ENCODE measurements at regions not wholly inside any gene's neighbourhood (a gene's known extent, or its start where the extent isn't known, plus 50 kb on each side); places are given as distances from the start of the nearest gene placed in this dataset.

DNA sequence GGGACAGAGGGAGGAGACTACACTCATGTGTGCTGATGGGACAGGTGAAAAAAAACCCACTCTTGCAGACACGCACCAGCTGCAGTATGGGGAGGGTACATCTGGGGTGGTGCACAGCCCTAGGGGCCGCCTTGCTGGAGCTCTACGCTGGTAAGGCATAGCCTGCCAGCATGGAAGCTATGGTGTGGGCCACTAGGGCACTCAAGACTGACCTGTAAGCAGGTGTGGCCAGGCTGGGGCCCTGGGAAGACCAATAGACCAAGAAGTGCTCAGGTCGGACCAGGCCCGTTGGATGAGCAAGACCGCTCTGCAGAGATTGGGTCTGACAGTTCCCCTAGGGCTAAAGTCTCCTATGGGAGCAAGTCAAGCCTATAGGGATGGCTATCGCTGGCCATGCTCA lies 314.8 kb downstream of the FAM47A start:
- no TSS peak for BruUV-seq (replicated peaks)
- Histone ChIP-seq H3K4me1 (ENCODE audit: control insufficient read depth, insufficient read depth, low read length) (no peaks in the 10 kb centered on the region), H3K27ac (ENCODE audit: insufficient read depth, low read length) (no peak overlapping the region), H3K9ac (ENCODE audit: low read depth, low read length) (no peak overlapping the region), H3K9me1 (ENCODE audit: insufficient read depth, low read length) (no peaks in the 10 kb centered on the region), H3K14ac (replicated peaks; ENCODE audit: low read depth, low read length) (no peak overlapping the region), H3K4me3 (ENCODE audit: insufficient read depth, low read depth, low read length) (no peak overlapping the region), H3K4ac (ENCODE audit: low read depth, low read length) (no peak overlapping the region), H3K79me1 (ENCODE audit: low read depth in 1 of 2, low read length in 2 of 2) (no peaks in the 10 kb centered on the region), H3K18ac (ENCODE audit: low read depth, low read length) (no peak overlapping the region), H2AFZ (replicated peaks; ENCODE audit: low read length, poor library complexity) (no peak overlapping the region), H2AK9ac (replicated peaks; ENCODE audit: low read depth, low read length, poor library complexity) (no peak overlapping the region), H4K20me1 (ENCODE audit: insufficient read depth, low read length) (no peaks in the 10 kb centered on the region), H2BK15ac (ENCODE audit: low read depth, low read length) (no peak overlapping the region), H2AK5ac (ENCODE audit: low read depth, low read length) (no peak overlapping the region), H3K9me3 (ENCODE audit: control insufficient read depth, insufficient read depth, low read length) (peaks cover 2% of the 10 kb centered on the region; the same call in 1 of the 2 replicates), H4K5ac (ENCODE audit: low read depth, low read length) (no peak overlapping the region), H3K36me3 (ENCODE audit: control insufficient read depth, insufficient read depth, low read length) (no peaks in the 10 kb centered on the region), H3K56ac (ENCODE audit: extremely low read depth, insufficient read depth, low read length) (no peak overlapping the region), H3K4me2 (ENCODE audit: low read depth, low read length) (no peak overlapping the region), H3K23ac (ENCODE audit: low read depth, low read length) (no peak overlapping the region), H3K27me3 (ENCODE audit: control insufficient read depth, insufficient read depth, low read length) (no peaks in the 10 kb centered on the region), H2BK120ac (ENCODE audit: low read depth, low read length) (no peak overlapping the region), H4K8ac (ENCODE audit: low read depth in 2 of 2, low read length in 2 of 2) (no peak overlapping the region), H4K91ac (ENCODE audit: insufficient read depth, low read depth, low read length) (no peak overlapping the region), H2BK20ac (ENCODE audit: low read depth, low read length) (no peak overlapping the region), H2BK5ac (ENCODE audit: low read depth, low read length, poor library complexity, severe bottlenecking) (no peak overlapping the region)
- in situ Hi-C loops (cut with MboI; ENCODE audit: low sequenced_read_pairs) (no loop called here), intact Hi-C loops (cut with micrococcal nuclease) (no loop called here), dilution Hi-C loops (cut with HindIII; ENCODE audit: low sequenced_read_pairs, unreplicated experiment) (no loop called here)
- ChIA-PET CTCF (no interaction called here), POLR2A (ENCODE audit: unreplicated experiment) (no interaction called here)
- WGBS, 2 experiments (ENCODE audit: extremely low coverage in 2 of 2, insufficient read length in 1 of 2) = 59% methylated on average over 6 of the region's 7 CpGs; no CpG with 5 or more reads in 1 of the 2 experiments
- TF ChIP-seq MXI1 (IDR thresholded peaks at IDR 0.05; ENCODE audit: borderline replicate concordance, low read depth, low read length) (no peak), SMC3 (IDR thresholded peaks at IDR 0.05; ENCODE audit: low read depth, low read length) (no peak), CHD1 (IDR thresholded peaks at IDR 0.05; ENCODE audit: low read depth, low read length) (no peak), NFE2L2 (IDR thresholded peaks at IDR 0.05; ENCODE audit: low read depth, low read length) (no peak), ELK1 (IDR thresholded peaks at IDR 0.05; ENCODE audit: borderline replicate concordance, low read depth, low read length) (no peak), MAZ (IDR thresholded peaks at IDR 0.05; ENCODE audit: borderline replicate concordance, low read depth, low read length) (no peak), FOS (IDR thresholded peaks at IDR 0.05; ENCODE audit: low read depth, low read length) (no peak), RFX5 (IDR thresholded peaks at IDR 0.05; ENCODE audit: low read depth, low read length) (no peak), RAD21 (IDR thresholded peaks at IDR 0.05; ENCODE audit: low read length) (no peak), CEBPB (IDR thresholded peaks at IDR 0.05; ENCODE audit: low read depth, low read length) (no peak), BHLHE40 (IDR thresholded peaks at IDR 0.05; ENCODE audit: low read depth, low read length) (no peak), RCOR1 (IDR thresholded peaks at IDR 0.05; ENCODE audit: insufficient replicate concordance, low read length) (no peak), POLR2A (IDR thresholded peaks at IDR 0.05; ENCODE audit: low read depth, low read length) (no peak), MAFK (IDR thresholded peaks at IDR 0.05; ENCODE audit: low read depth, low read length) (no peak)
- TF ChIP-seq, protein P1, sequence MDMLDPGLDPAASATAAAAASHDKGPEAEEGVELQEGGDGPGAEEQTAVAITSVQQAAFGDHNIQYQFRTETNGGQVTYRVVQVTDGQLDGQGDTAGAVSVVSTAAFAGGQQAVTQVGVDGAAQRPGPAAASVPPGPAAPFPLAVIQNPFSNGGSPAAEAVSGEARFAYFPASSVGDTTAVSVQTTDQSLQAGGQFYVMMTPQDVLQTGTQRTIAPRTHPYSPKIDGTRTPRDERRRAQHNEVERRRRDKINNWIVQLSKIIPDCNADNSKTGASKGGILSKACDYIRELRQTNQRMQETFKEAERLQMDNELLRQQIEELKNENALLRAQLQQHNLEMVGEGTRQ (IDR thresholded peaks at IDR 0.05; ENCODE audit: low read depth, low read length) = no peak
- TF ChIP-seq, protein P2, sequence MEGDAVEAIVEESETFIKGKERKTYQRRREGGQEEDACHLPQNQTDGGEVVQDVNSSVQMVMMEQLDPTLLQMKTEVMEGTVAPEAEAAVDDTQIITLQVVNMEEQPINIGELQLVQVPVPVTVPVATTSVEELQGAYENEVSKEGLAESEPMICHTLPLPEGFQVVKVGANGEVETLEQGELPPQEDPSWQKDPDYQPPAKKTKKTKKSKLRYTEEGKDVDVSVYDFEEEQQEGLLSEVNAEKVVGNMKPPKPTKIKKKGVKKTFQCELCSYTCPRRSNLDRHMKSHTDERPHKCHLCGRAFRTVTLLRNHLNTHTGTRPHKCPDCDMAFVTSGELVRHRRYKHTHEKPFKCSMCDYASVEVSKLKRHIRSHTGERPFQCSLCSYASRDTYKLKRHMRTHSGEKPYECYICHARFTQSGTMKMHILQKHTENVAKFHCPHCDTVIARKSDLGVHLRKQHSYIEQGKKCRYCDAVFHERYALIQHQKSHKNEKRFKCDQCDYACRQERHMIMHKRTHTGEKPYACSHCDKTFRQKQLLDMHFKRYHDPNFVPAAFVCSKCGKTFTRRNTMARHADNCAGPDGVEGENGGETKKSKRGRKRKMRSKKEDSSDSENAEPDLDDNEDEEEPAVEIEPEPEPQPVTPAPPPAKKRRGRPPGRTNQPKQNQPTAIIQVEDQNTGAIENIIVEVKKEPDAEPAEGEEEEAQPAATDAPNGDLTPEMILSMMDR (conservative IDR thresholded peaks at IDR 0.05; ENCODE audit: low read depth, low read length) = no peak
- no peak for DNase-seq
- ATAC-seq (ENCODE audit: low read depth) = no peak

Measured in IMR-90 (cell line).